Testis (tissue), 2 donors: ENCODE measurements at regions not wholly inside any gene's neighbourhood (a gene's known extent, or its start where the extent isn't known, plus 50 kb on each side); places are given as distances from the start of the nearest gene placed in this dataset.
"Not testable (repeated sequence)": the region's sequence is repeated elsewhere in the genome, so short reads cannot be mapped to it uniquely, and the experiment has no call there.

Source experiments
- DNase-seq: peaks from one replicate; pipeline ENCODE4 v3.0.0-alpha.2; 2019
- H3K27ac ChIP-seq, 2 donors: fragments of 200-600 bp; sonication (generic); one replicate each; pipeline ENCODE4 v1.5.1; 2019
- H3K27me3 ChIP-seq: fragments of 200-600 bp; sonication (generic); one replicate; pipeline ENCODE4 v1.5.1; 2019
- H3K36me3 ChIP-seq: fragments of 200-600 bp; sonication (generic); one replicate; pipeline ENCODE4 v1.5.1; 2017; ENCODE audit warnings: low read depth; ENCODE audit errors: missing control alignments
- H3K4me1 ChIP-seq: fragments of 200-600 bp; sonication (generic); one replicate; pipeline ENCODE4 v1.5.1; 2019
- H3K4me3 ChIP-seq, 2 donors: fragments of 200-600 bp; sonication (generic); one replicate each; pipeline ENCODE4 v1.5.1; 2017 to 2019
- H3K9me3 ChIP-seq: fragments of 200-600 bp; sonication (generic); one replicate; pipeline ENCODE4 v1.5.1; 2017
- CTCF ChIP-seq, 3 experiments: fragments of 450-650 bp in 2 of 3; fragments of 200-600 bp in 1 of 3; sonication (generic) in 1 of 3; IDR thresholded peaks; one replicate each; pipeline ENCODE4 v1.5.1; 2016 to 2019; ENCODE audit warnings: antibody characterized with exemption in 3 of 3, mild to moderate bottlenecking in 2 of 3, moderate library complexity in 1 of 3
- POLR2A ChIP-seq: fragments of 450-650 bp; IDR thresholded peaks from one replicate; pipeline ENCODE4 v1.6.1; 2017; ENCODE audit warnings: antibody characterized with exemption, mild to moderate bottlenecking, moderate library complexity
- WGBS, 2 donors: methylation state at CpG; one replicate each; pipeline ENCODE4 v1.1.5; 2018; 5-methylcytosine and 5-hydroxymethylcytosine counted together
- intact Hi-C: fragments of 100-400 bp; cut with DNase I; formaldehyde crosslinking; loops from one replicate; pipeline ENCODE4 v1.15.1; 2023; ENCODE audit warnings: low total_unique reads

GRCh38 chr4:3626131-3626884, 94.1 kb upstream of the LRPAP1 start:
- H3K27me3 ChIP-seq, DNase-seq, H3K4me3 ChIP-seq, H3K27ac ChIP-seq, intact Hi-C loops, H3K9me3 ChIP-seq, H3K36me3 ChIP-seq, H3K4me1 ChIP-seq: not testable (repeated sequence)
- 88 to 95% methylated on average over 18 to 24 of the region's 24 CpGs for WGBS, 2 donors

- intact Hi-C loops, H3K9me3 ChIP-seq, H3K4me3 ChIP-seq, H3K4me1 ChIP-seq, H3K27ac ChIP-seq, H3K36me3 ChIP-seq, H3K27me3 ChIP-seq, DNase-seq: not testable (repeated sequence)
- 84 to 89% methylated on average over 8 of the region's 8 CpGs for WGBS, 2 donors
These were observed 93.2 kb upstream of the LRPAP1 start for GRCh38 chr4:3625286-3625875.

GRCh38 chr4:3623809-3624329, 91.6 kb upstream of the LRPAP1 start:
- H3K4me3 ChIP-seq, H3K4me1 ChIP-seq, H3K36me3 ChIP-seq, intact Hi-C loops, H3K27ac ChIP-seq, H3K9me3 ChIP-seq, H3K27me3 ChIP-seq: not testable (repeated sequence)
- 42 to 71% methylated on average over 11 of the region's 11 CpGs for WGBS, 2 donors
- peak; percentile 43 for DNase-seq

- Histone ChIP-seq H3K27ac (no peak overlapping the region), H3K4me3 (no peak overlapping the region), H3K9me3 (no peaks in the 10 kb centered on the region), H3K4me1 (no peaks in the 10 kb centered on the region), H3K27me3 (no peaks in the 10 kb centered on the region), H3K36me3 (no peaks in the 10 kb centered on the region)
- intact Hi-C loops: no loop called here
- no peak for DNase-seq
- TF ChIP-seq CTCF (IDR thresholded peaks at IDR 0.05) (no peak), POLR2A (no peak)
- 83 to 84% methylated on average over 7 of the region's 7 CpGs for WGBS, 2 donors
These were observed 90.9 kb upstream of the LRPAP1 start for GRCh38 chr4:3623106-3623505.

- DNase-seq, H3K4me3 ChIP-seq, intact Hi-C loops, H3K36me3 ChIP-seq, H3K27me3 ChIP-seq, H3K9me3 ChIP-seq, H3K27ac ChIP-seq, H3K4me1 ChIP-seq: not testable (repeated sequence)
- WGBS, 2 donors: 68 to 80% methylated on average over 6 of the region's 6 CpGs
These were observed 88.1 kb upstream of the LRPAP1 start for GRCh38 chr4:3620365-3620764.

- not testable (repeated sequence) for H3K27ac ChIP-seq
These were observed 87.5 kb upstream of the LRPAP1 start for GRCh38 chr4:3619698-3620097.

GRCh38 chr4:3618341-3618740, 86.1 kb upstream of the LRPAP1 start:
- H3K4me1 ChIP-seq, intact Hi-C loops, H3K27ac ChIP-seq, H3K4me3 ChIP-seq, DNase-seq, H3K36me3 ChIP-seq, H3K27me3 ChIP-seq, H3K9me3 ChIP-seq: not testable (repeated sequence)
- WGBS, 2 donors: 67 to 78% methylated on average over 3 of the region's 3 CpGs

More at GRCh38 chr4:3619698-3620097, 87.5 kb upstream of the LRPAP1 start:
- 93 to 100% methylated on average over 1 to 4 of the region's 4 CpGs for WGBS, 2 donors
- H3K4me3 ChIP-seq, H3K36me3 ChIP-seq, DNase-seq, H3K27me3 ChIP-seq, H3K9me3 ChIP-seq, intact Hi-C loops, H3K4me1 ChIP-seq: not testable (repeated sequence)
